LoVo (cell line): ENCODE measurements at regions not wholly inside any gene's neighbourhood (a gene's known extent, or its start where the extent isn't known, plus 50 kb on each side); places are given as distances from the start of the nearest gene placed in this dataset.
A peak's percentile ranks its signal among the peaks of the same experiment; 100 is the strongest.
"Not testable (repeated sequence)": the region's sequence is repeated elsewhere in the genome, so short reads cannot be mapped to it uniquely, and the experiment has no call there.

Experiments
- DNase-seq: peaks from one replicate; pipeline ENCODE4 v3.0.0-alpha.2; 2016; ENCODE audit warnings: low spot score

- DNase-seq = not testable (repeated sequence)
Observed at GRCh38 chr16:31581065-31581464, 53.4 kb downstream of the AHSP start.

- DNase-seq = not testable (repeated sequence)
Observed at GRCh38 chr16:31601737-31602384, 74.2 kb downstream of the AHSP start.

DNA sequence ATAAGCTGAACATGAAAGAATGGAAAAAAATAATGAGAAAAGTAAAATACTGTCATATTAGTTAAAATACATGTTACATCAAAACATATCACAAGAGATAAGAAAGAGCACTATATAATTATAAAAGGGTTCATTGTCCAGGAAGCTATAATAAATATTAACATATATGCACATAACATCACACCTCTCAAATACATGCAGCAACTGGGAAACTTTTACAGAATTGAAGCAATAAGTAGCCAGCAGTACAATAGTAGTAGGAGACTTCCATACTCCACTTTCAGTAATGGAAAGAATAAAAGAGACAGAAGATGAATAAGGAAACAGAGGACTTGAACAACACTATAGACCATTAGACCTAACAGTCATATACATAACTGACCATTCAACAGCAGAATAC lies 90.4 kb downstream of the AHSP start:
- DNase-seq = no peak

DNA sequence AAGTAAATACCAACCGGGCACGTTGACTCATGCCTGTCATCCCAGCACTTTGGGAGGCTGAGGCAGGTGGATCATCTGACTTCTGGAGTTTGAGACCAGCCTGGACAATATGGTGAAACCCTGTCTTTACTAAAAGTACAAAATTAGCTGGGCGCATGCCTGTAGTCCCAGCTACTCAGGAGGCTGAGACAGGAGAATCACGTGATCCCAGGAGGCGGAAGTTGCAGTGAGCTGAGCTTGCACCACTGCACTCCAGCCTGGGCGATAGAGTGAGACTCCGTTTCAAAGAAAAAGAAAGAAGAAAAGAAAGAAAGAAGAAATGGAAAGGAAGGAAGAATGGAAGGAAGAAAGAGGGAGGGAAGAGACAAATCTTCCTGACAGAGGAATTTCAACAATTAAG lies 108.7 kb downstream of the AHSP start:
- DNase-seq = no peak

- DNase-seq = no peak
Observed at GRCh38 chr16:31641279-31641678, 113.6 kb downstream of the AHSP start.

GRCh38 chr16:31655674-31656073 lies 128.0 kb downstream of the AHSP start:
- DNase-seq = not testable (repeated sequence)

GRCh38 chr16:31664683-31665482 lies 137.2 kb downstream of the AHSP start:
- no peak for DNase-seq

DNA sequence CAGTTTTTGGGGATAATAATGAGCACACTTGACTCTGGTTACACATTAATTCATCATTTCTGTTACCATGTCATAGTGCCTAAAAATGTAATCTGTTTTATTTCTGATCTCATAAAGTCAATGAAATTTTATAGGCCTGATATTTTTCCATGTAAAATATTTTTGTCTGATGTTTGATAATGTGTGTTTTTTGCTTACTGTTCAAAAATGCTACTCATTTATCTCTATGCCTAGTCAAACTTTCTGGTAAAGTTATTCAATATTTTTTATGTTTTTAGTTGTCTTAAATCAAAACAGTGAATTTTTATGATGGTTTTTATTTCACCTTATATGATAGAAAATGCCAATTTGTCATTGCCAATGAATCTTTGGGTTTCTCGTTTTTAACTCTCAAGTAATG lies 147.0 kb downstream of the AHSP start:
- no peak for DNase-seq

DNA sequence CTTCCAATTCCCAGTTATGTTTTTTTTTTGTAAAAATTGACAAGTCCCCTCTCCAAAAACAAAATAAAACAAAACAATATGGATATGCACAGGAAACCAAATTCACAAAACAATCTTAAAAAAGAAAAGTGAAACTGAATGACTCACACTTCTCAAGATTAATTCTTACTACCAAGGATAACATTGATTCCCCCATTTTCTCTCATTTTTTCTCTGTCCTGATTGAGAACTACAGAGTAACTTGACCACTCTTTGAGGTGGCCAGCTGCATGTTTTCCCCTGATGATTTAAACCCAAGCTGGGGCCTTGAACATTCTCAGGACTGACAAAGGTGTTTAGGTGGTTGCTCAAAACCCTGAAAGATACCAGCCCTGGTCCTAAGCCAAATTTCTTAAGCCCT lies 149.0 kb downstream of the AHSP start:
- no peak for DNase-seq

GRCh38 chr16:31678649-31679325 lies 151.1 kb downstream of the AHSP start:
- no peak for DNase-seq

- DNase-seq = not testable (repeated sequence)
Observed at GRCh38 chr16:31689331-31689730, 161.6 kb downstream of the AHSP start.

- DNase-seq = not testable (repeated sequence)
Observed at GRCh38 chr16:31692338-31692737, 164.6 kb downstream of the AHSP start.

DNA sequence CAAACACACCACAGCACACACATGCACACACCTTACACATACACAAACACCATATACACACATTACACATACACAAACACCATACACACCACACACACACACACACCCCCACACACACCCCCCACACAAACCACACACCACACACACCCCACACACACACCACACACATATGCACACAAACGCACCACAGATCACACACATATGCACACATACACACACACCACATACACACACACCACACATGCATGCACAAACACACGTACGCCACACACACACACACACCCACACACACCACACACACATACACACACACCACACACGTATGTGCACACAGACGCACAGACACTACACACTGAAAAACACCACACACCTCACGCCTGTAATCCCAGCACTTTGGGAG lies 166.0 kb downstream of the AHSP start:
- DNase-seq = no peak

DNA sequence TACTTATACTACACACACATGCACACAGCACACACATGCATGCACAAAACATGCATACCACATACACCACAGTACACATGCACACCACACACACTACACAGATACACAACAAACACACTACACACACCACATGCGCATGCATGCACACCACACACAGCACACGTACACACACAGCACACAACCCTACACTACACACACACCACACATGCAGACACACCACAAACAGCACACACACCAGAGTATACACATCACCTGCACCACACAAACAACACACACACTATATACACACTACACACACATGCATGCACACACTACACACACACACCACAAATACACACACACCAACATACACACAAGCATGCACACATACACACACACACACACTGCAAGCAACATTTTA lies 166.8 kb downstream of the AHSP start:
- no peak for DNase-seq

DNA sequence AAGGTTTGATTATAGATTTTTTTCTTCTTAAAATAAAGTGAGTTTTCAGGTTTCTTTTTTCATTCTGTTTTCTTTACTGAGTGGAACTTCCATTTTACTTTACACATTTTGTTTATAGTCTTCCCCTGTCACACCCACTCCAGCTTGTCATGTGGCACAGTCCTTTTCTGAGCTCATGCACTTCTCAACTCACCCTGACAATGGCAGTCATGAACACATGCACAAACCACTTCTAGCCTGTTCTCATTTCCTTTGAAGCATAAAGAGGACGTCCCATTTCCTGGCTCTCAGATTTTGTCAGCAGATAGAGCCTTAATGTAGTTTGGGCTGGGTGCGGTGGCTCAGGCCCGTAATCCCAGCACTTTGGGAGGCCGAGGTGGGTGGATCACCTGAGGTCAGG lies 168.0 kb downstream of the AHSP start:
- DNase-seq = no peak

- peak; percentile 42 for DNase-seq
Observed at GRCh38 chr16:31696968-31697743, 169.5 kb downstream of the AHSP start.

- DNase-seq = no peak
Observed at GRCh38 chr16:31697744-31698125, 170.0 kb downstream of the AHSP start.

DNA sequence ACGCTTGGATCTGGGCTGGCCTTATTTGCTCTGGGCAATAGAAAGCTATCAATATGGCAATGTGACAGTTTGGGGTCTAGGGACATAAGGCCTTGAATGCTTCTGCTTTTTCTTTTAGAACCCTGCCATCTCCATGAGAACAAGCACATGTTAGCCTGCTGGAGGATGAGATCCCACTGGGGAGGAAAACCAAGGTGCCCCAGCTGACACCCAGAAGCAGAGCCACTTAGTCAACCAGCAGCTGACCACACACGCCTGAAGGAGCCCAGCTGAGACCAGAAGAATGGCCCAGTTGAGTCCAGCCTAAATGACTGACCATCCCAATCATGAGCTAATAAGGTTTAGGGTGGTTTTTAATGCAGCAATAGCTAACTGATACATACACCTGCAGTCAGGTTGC lies 171.2 kb downstream of the AHSP start:
- DNase-seq = no peak

- DNase-seq = no peak
Observed at GRCh38 chr16:31699601-31700000, 171.9 kb downstream of the AHSP start.

DNA sequence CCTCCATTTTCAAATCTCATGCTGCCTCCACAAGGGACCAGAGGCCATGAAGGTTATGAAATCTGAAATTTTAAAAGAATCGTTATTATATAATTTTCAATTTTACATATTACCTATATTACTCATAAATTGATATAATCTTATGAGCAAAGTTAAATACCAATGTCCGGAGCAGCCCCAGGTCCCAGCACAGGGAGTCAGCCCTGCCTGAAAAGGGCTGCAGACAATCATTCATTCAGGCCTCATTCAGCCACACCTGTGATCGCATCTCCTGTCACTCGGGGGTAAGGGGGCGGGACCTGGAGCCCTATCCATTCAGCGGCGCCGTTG lies 172.5 kb downstream of the AHSP start:
- no peak for DNase-seq

DNA sequence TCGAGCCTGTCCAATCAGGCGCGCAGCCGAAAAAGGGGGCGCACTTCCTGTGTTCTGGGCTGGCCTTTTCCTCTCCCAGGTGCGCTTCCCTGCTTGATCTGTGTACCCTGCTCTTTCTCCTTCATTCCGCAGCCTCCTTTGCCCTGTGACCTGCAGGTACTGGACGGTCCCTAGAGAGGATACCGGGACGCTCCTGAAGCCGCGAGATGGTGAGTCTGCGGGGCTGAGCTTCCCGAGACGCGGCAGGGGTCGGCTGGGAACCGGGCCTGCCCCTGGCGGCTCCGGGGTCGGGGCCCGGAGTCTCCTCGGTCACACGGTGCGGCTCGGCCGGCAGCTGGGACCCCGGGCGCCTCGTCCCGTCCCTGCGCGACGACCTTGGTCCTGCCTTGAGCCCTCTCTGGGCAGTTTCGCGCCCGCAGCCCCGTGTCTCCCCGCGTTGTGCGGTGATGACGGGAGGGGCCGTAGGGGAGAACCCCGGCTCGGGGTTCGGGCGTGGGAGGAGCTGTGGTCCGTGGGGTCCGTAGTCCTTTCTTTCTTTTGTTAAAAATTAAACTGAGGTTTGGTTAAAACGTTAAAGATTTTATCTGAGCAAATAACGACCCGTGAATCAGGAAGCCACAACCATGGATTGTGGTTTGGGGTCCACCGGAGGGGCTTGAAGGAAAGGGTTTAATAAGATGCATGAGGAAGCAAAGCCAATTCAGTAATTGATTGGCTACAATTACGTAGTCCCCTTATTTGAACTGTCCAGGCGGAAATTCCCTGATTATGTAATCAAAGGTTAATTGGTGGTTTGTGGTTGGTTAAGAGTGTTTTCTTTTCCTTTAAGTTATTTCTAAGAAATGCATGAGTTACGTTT lies 172.8 kb upstream of the ZNF267 start:
- DNase-seq = peak; percentile 90

DNA sequence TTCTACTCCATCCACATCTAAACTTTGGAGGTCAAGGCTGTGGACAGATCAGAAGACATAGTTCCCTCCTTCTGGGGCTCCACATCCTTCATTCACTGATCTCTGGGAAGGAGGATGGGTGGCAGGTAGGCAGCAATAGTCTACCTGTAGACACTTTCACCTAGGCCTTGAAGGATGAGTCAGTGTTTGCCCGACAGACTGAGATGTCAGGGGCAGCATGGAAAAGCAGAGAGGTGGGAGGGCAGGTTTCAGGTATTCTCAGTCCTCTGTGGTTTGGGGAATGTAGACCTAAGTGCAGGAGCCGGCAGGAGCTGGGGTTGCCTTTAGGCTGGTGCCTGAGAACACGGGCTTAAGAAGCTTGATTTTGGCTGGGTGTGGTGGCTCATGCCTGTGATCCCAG lies 171.9 kb upstream of the ZNF267 start:
- no peak for DNase-seq
